Astrocyte (in vitro differentiated cells and primary cell): ENCODE measurements at regions not wholly inside any gene's neighbourhood (a gene's known extent, or its start where the extent isn't known, plus 50 kb on each side); places are given as distances from the start of the nearest gene placed in this dataset.

ENCODE experiments used
- DNase-seq: peaks from one replicate; pipeline ENCODE4 v3.0.0-alpha.2; 2010; ENCODE audit warnings: low read depth
- FAIRE-seq: peaks from 2 replicates; lab custom pipeline; 2011; peaks lifted over from hg19 to GRCh38; lab: Jason Lieb, UNC
- H2AFZ ChIP-seq: 2 replicates; pipeline ENCODE4 v1.6.0; 2012; ENCODE audit warnings: low read depth, low read length, inconsistent platforms
- H3K27ac ChIP-seq: 2 replicates; pipeline ENCODE4 v1.5.1; 2011; ENCODE audit warnings: low read depth, low read length, inconsistent platforms
- H3K27me3 ChIP-seq: 2 replicates; pipeline ENCODE4 v1.6.0; 2011; ENCODE audit warnings: low read length, inconsistent platforms; ENCODE audit not compliant: insufficient read depth
- H3K36me3 ChIP-seq: 2 replicates; pipeline ENCODE4 v1.5.1; 2011; ENCODE audit warnings: low read length, inconsistent platforms; ENCODE audit not compliant: insufficient read depth
- H3K4me1 ChIP-seq: 2 replicates; pipeline ENCODE4 v1.5.1; 2011; ENCODE audit warnings: low read length, inconsistent platforms; ENCODE audit not compliant: insufficient read depth
- H3K4me2 ChIP-seq: 2 replicates; pipeline ENCODE4 v1.6.0; 2012; ENCODE audit warnings: low read length, inconsistent platforms
- H3K4me3 ChIP-seq: 2 replicates; pipeline ENCODE4 v1.5.1; 2011; ENCODE audit warnings: low read depth, mild to moderate bottlenecking, low read length, inconsistent platforms; ENCODE audit not compliant: insufficient read depth
- H3K79me2 ChIP-seq: 2 replicates; pipeline ENCODE4 v1.6.0; 2012; ENCODE audit warnings: mild to moderate bottlenecking, low read length, inconsistent platforms; ENCODE audit not compliant: insufficient read depth
- H3K9ac ChIP-seq: 2 replicates; pipeline ENCODE4 v1.6.0; 2012; ENCODE audit warnings: mild to moderate bottlenecking, low read length, inconsistent platforms
- H3K9me3 ChIP-seq: 2 replicates; pipeline ENCODE4 v1.5.1; 2012; ENCODE audit warnings: low read depth, mild to moderate bottlenecking, low read length, inconsistent platforms; ENCODE audit not compliant: insufficient read depth
- H4K20me1 ChIP-seq: 2 replicates; pipeline ENCODE4 v1.6.0; 2012; ENCODE audit warnings: low read length, inconsistent platforms; ENCODE audit not compliant: insufficient read depth
- H3K27ac Mint-ChIP-seq: one replicate; pipeline ENCODE4 v1.8.0; 2021; ENCODE audit warnings: mild to moderate bottlenecking, mixed read lengths; ENCODE audit not compliant: unreplicated experiment
- H3K27me3 Mint-ChIP-seq: one replicate; pipeline ENCODE4 v1.8.0; 2021; ENCODE audit warnings: low read depth, mixed read lengths; ENCODE audit not compliant: unreplicated experiment
- H3K36me3 Mint-ChIP-seq: one replicate; pipeline ENCODE4 v1.8.0; 2021; ENCODE audit warnings: low read depth, mixed read lengths; ENCODE audit not compliant: unreplicated experiment
- H3K4me1 Mint-ChIP-seq: one replicate; pipeline ENCODE4 v1.8.0; 2021; ENCODE audit warnings: low read depth, mixed read lengths; ENCODE audit not compliant: unreplicated experiment
- H3K4me3 Mint-ChIP-seq: one replicate; pipeline ENCODE4 v1.8.0; 2021; ENCODE audit warnings: mild to moderate bottlenecking, moderate library complexity, mixed read lengths; ENCODE audit not compliant: unreplicated experiment
- H3K9me3 Mint-ChIP-seq: one replicate; pipeline ENCODE4 v1.8.0; 2021; ENCODE audit warnings: mild to moderate bottlenecking, mixed read lengths; ENCODE audit not compliant: unreplicated experiment
- EZH2 ChIP-seq: IDR thresholded peaks from 2 replicates; pipeline ENCODE4 v1.6.1; 2012; ENCODE audit warnings: mild to moderate bottlenecking, low read length, inconsistent platforms; ENCODE audit not compliant: insufficient read depth
- TF ChIP-seq, protein P1 (sequence below): IDR thresholded peaks from 2 replicates; pipeline ENCODE4 v1.5.1; 2011; ENCODE audit warnings: low read depth, mild to moderate bottlenecking, inconsistent platforms, low read length, moderate library complexity; ENCODE audit not compliant: insufficient read depth

DNA sequence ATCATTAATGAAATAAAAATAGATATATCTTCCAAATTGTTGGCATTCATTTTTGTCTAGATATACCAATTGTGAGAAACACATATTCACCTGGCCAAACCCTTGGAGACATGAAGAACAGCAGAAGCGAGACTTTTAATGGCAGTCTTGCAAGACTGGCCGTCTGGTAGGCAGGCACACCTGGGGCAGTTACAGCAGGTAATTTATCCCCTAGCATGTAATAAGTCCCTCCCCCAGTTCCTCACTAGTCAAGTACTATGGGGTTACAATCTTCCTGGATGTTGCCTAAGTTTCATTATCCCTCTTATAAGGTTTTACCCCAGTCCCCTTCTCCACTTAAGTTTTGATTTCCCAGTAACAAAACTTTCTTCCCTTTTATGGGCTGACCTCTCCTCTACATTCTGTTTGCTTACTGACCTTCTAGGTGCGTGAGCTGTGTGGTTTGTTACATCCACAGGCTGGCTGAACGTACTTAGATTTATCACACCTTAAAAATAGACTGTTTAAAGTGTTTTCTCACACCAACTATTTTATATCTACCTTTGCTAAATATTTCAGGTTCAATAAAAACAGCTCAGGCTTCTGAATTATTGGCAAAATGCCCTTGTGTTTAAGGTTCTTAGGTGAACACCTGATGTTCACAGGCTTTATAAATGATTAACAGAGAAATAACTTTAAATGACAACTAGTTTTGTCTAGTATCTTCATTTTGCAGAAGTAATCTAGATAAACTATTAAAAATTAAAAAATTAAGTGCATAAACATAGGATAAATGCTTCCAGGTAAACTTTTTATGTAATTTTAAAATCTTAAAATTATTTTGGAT is 365.0 kb upstream of the TFPI start:
- FAIRE-seq (no peak), DNase-seq (no peak)
- Mint-ChIP-seq H3K27ac (no peak overlapping the region), H3K27me3 (no peaks in the 10 kb centered on the region), H3K4me3 (no peak overlapping the region), H3K36me3 (no peaks in the 10 kb centered on the region), H3K9me3 (peaks cover 5% of the 10 kb centered on the region), H3K4me1 (no peaks in the 10 kb centered on the region)
- Histone ChIP-seq H3K27ac (no peak overlapping the region), H3K4me1 (peaks cover 4% of the 10 kb centered on the region), H3K9me3 (no peaks in the 10 kb centered on the region), H4K20me1 (no peaks in the 10 kb centered on the region), H3K4me2 (no peak overlapping the region), H3K4me3 (no peak overlapping the region), H3K27me3 (no peaks in the 10 kb centered on the region), H3K9ac (no peak overlapping the region), H3K79me2 (no peaks in the 10 kb centered on the region), H3K36me3 (no peaks in the 10 kb centered on the region), H2AFZ (no peak overlapping the region)
- TF ChIP-seq, protein P1, sequence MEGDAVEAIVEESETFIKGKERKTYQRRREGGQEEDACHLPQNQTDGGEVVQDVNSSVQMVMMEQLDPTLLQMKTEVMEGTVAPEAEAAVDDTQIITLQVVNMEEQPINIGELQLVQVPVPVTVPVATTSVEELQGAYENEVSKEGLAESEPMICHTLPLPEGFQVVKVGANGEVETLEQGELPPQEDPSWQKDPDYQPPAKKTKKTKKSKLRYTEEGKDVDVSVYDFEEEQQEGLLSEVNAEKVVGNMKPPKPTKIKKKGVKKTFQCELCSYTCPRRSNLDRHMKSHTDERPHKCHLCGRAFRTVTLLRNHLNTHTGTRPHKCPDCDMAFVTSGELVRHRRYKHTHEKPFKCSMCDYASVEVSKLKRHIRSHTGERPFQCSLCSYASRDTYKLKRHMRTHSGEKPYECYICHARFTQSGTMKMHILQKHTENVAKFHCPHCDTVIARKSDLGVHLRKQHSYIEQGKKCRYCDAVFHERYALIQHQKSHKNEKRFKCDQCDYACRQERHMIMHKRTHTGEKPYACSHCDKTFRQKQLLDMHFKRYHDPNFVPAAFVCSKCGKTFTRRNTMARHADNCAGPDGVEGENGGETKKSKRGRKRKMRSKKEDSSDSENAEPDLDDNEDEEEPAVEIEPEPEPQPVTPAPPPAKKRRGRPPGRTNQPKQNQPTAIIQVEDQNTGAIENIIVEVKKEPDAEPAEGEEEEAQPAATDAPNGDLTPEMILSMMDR: no peak
- TF ChIP-seq EZH2: no peak

DNA sequence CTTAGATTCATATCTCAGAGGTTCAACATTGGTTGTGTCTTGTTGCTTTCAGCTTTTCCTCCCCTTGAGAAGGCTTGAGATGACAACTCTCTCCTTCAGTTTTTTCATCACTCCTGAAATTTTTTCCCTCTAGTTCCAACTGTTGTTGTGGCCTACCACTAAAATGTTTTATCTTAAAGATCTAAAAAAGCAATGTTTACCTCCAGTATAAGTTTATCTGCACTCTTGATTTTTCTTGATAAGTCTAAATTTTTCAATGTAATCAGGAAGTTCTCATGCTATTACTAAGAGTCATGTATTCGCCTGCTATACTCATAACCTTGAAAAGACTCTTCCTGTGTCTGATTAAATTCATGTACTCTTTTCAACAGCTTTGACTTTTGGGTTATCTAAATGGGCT is 366.3 kb upstream of the TFPI start:
- TF ChIP-seq, protein P1: no peak
- TF ChIP-seq EZH2: no peak
- Histone ChIP-seq H3K79me2 (no peaks in the 10 kb centered on the region), H3K9me3 (no peaks in the 10 kb centered on the region), H3K9ac (no peak overlapping the region), H3K4me2 (no peak overlapping the region), H4K20me1 (no peaks in the 10 kb centered on the region), H3K27ac (no peak overlapping the region), H3K36me3 (no peaks in the 10 kb centered on the region), H3K4me1 (peaks cover 4% of the 10 kb centered on the region), H2AFZ (no peak overlapping the region), H3K27me3 (no peaks in the 10 kb centered on the region), H3K4me3 (no peak overlapping the region)
- Mint-ChIP-seq H3K36me3 (no peaks in the 10 kb centered on the region), H3K27me3 (no peaks in the 10 kb centered on the region), H3K4me3 (no peak overlapping the region), H3K4me1 (no peaks in the 10 kb centered on the region), H3K27ac (no peak overlapping the region), H3K9me3 (peaks cover 5% of the 10 kb centered on the region)
- no peak for FAIRE-seq
- peak; percentile 3 for DNase-seq

DNA sequence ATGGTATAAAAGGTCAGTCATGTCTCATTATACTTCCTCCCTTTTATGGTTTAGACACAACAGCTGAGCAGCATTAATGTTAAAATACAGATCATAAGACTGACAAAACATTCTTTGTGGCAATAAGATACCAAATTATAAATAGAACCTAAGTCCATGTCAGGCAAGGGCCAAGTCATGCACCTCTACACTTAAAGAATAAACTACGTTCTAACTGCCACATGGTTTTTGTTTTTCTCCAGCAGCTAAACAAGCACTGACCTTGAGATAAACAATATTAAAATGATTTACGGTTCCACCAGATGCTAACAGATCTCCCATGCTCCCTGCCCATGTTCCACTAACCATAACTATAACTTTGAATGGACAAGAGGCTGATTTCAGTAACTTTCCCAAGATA is 368.6 kb upstream of the TFPI start:
- Histone ChIP-seq H3K27me3 (no peaks in the 10 kb centered on the region), H3K4me3 (no peak overlapping the region), H3K27ac (no peak overlapping the region), H2AFZ (no peak overlapping the region), H3K4me2 (no peak overlapping the region), H3K36me3 (no peaks in the 10 kb centered on the region), H3K79me2 (no peaks in the 10 kb centered on the region), H3K9me3 (no peaks in the 10 kb centered on the region), H3K4me1 (no peaks in the 10 kb centered on the region), H3K9ac (no peak overlapping the region), H4K20me1 (no peaks in the 10 kb centered on the region)
- no peaks in the 10 kb centered on the region for H3K27me3 Mint-ChIP-seq
- no peak for FAIRE-seq
- H3K36me3 Mint-ChIP-seq: no peaks in the 10 kb centered on the region
- no peak overlapping the region for H3K27ac Mint-ChIP-seq
- no peak overlapping the region for H3K4me3 Mint-ChIP-seq
- no peaks in the 10 kb centered on the region for H3K4me1 Mint-ChIP-seq
- no peak for DNase-seq
- no peaks in the 10 kb centered on the region for H3K9me3 Mint-ChIP-seq
- no peak for TF ChIP-seq EZH2
- TF ChIP-seq, protein P1: no peak
